ENCODE measurements at regions not wholly inside any gene's neighbourhood (a gene's known extent, or its start where the extent isn't known, plus 50 kb on each side); places are given as distances from the start of the nearest gene placed in this dataset.

GRCh38 chr11:104366321-104366734 lies 202.4 kb upstream of the PDGFD start:
- Histone ChIP-seq H4K20me1 (ENCODE audit: control insufficient read depth, extremely low read depth, insufficient read depth, low read length) (no peaks in the 10 kb centered on the region), H3K27ac (ENCODE audit: control insufficient read depth, insufficient read depth, low read length) (no peak overlapping the region), H3K4me1 (ENCODE audit: control insufficient read depth, extremely low read depth, insufficient read depth, low read length) (no peaks in the 10 kb centered on the region), H2AFZ (ENCODE audit: control insufficient read depth, low read length) (no peak overlapping the region), H3K27me3 (ENCODE audit: control insufficient read depth, extremely low read depth, insufficient read depth, low read length) (no peaks in the 10 kb centered on the region), H3K79me2 (ENCODE audit: control insufficient read depth, insufficient read depth, low read length) (no peaks in the 10 kb centered on the region), H3K4me2 (ENCODE audit: control insufficient read depth, extremely low read depth, insufficient read depth, low read depth, low read length) (no peak overlapping the region), H3K9me1 (ENCODE audit: control insufficient read depth, extremely low read depth, insufficient read depth, low read length) (no peaks in the 10 kb centered on the region), H3K9me3 (ENCODE audit: control insufficient read depth, low read depth, low read length) (no peaks in the 10 kb centered on the region), H3K4me3 (ENCODE audit: control insufficient read depth in 2 of 3, extremely low read depth in 1 of 3, insufficient read depth in 2 of 3, low read depth in 1 of 3, low read length in 3 of 3) (no peak overlapping the region), H3K9ac (ENCODE audit: control insufficient read depth, extremely low read depth, insufficient read depth, low read length) (no peak overlapping the region), H3K36me3 (ENCODE audit: control insufficient read depth in 2 of 2, extremely low read depth in 1 of 2, insufficient read depth in 2 of 2, low read length in 2 of 2) (no peaks in the 10 kb centered on the region)
- TF ChIP-seq EZH2 (IDR thresholded peaks at IDR 0.05; ENCODE audit: low read length) (no peak), CTCF (optimal IDR thresholded peaks at IDR 0.05 in 1 of 3, IDR thresholded peaks at IDR 0.05 in 1 of 3, conservative IDR thresholded peaks at IDR 0.05 in 1 of 3; ENCODE audit: extremely low read depth in 1 of 3, insufficient read depth in 2 of 3, low read length in 3 of 3) (no peak)
- dilution Hi-C loops (cut with MboI; ENCODE audit: extremely low pct_ligation_motif_present, low sequenced_read_pairs), result no loop called here
- DNase-seq (ENCODE audit: low read depth, low spot score), result no peak
- FAIRE-seq, result no peak

GRCh38 chr11:104365676-104366075 lies 201.7 kb upstream of the PDGFD start:
- Histone ChIP-seq H3K27me3 (ENCODE audit: control insufficient read depth, extremely low read depth, insufficient read depth, low read length) (no peaks in the 10 kb centered on the region), H4K20me1 (ENCODE audit: control insufficient read depth, extremely low read depth, insufficient read depth, low read length) (no peaks in the 10 kb centered on the region), H3K9me3 (ENCODE audit: control insufficient read depth, low read depth, low read length) (no peaks in the 10 kb centered on the region), H3K4me2 (ENCODE audit: control insufficient read depth, extremely low read depth, insufficient read depth, low read depth, low read length) (no peak overlapping the region), H3K4me1 (ENCODE audit: control insufficient read depth, extremely low read depth, insufficient read depth, low read length) (no peaks in the 10 kb centered on the region), H3K9me1 (ENCODE audit: control insufficient read depth, extremely low read depth, insufficient read depth, low read length) (no peaks in the 10 kb centered on the region), H2AFZ (ENCODE audit: control insufficient read depth, low read length) (no peak overlapping the region), H3K27ac (ENCODE audit: control insufficient read depth, insufficient read depth, low read length) (no peak overlapping the region), H3K4me3 (ENCODE audit: control insufficient read depth in 2 of 3, extremely low read depth in 1 of 3, insufficient read depth in 2 of 3, low read depth in 1 of 3, low read length in 3 of 3) (no peak overlapping the region), H3K36me3 (ENCODE audit: control insufficient read depth in 2 of 2, extremely low read depth in 1 of 2, insufficient read depth in 2 of 2, low read length in 2 of 2) (no peaks in the 10 kb centered on the region), H3K79me2 (ENCODE audit: control insufficient read depth, insufficient read depth, low read length) (no peaks in the 10 kb centered on the region), H3K9ac (ENCODE audit: control insufficient read depth, extremely low read depth, insufficient read depth, low read length) (no peak overlapping the region)
- TF ChIP-seq EZH2 (IDR thresholded peaks at IDR 0.05; ENCODE audit: low read length), result no peak
- TF ChIP-seq CTCF (optimal IDR thresholded peaks at IDR 0.05 in 1 of 3, IDR thresholded peaks at IDR 0.05 in 1 of 3, conservative IDR thresholded peaks at IDR 0.05 in 1 of 3; ENCODE audit: extremely low read depth in 1 of 3, insufficient read depth in 2 of 3, low read length in 3 of 3), result no peak
- no peak for DNase-seq (ENCODE audit: low read depth, low spot score)
- dilution Hi-C loops (cut with MboI; ENCODE audit: extremely low pct_ligation_motif_present, low sequenced_read_pairs), result no loop called here
- FAIRE-seq, result no peak
